RWPE1 (cell line): ENCODE measurements at regions not wholly inside any gene's neighbourhood (a gene's known extent, or its start where the extent isn't known, plus 50 kb on each side); places are given as distances from the start of the nearest gene placed in this dataset.
"Not testable (repeated sequence)": the region's sequence is repeated elsewhere in the genome, so short reads cannot be mapped to it uniquely, and the experiment has no call there.

Experiments
- CTCF ChIA-PET: fragments of 350-600 bp; sonication (Branson Sonifier 250); formaldehyde crosslinking; extraction: SDS; loops from one replicate; lab custom pipeline; 2021; lab: Yijun Ruan, JAX
- POLR2A ChIA-PET: fragments of 400-600 bp; formaldehyde crosslinking; extraction: SDS; loops from one replicate; lab custom pipeline; 2020; ENCODE audit warnings: antibody characterized with exemption; ENCODE audit not compliant: low non-redundant PET; lab: Yijun Ruan, JAX
- DNase-seq: peaks from one replicate; pipeline ENCODE4 v3.0.0; 2012; ENCODE audit warnings: low spot score
- H3K27ac ChIP-seq: fragments of 450-650 bp; 2 replicates; pipeline ENCODE4 v1.5.1; 2017
- TF ChIP-seq, protein P1 (sequence below): fragments of 450-650 bp; conservative IDR thresholded peaks from 2 replicates; pipeline ENCODE4 v1.5.1; 2017; ENCODE audit warnings: low read depth, mild to moderate bottlenecking

GRCh38 chr12:13900718-13901117 lies 80.7 kb downstream of the GRIN2B start:
- POLR2A ChIA-PET = no interaction called here
- CTCF ChIA-PET = no interaction called here
- no peak for DNase-seq
- no peak overlapping the region for H3K27ac ChIP-seq
- TF ChIP-seq, protein P1, sequence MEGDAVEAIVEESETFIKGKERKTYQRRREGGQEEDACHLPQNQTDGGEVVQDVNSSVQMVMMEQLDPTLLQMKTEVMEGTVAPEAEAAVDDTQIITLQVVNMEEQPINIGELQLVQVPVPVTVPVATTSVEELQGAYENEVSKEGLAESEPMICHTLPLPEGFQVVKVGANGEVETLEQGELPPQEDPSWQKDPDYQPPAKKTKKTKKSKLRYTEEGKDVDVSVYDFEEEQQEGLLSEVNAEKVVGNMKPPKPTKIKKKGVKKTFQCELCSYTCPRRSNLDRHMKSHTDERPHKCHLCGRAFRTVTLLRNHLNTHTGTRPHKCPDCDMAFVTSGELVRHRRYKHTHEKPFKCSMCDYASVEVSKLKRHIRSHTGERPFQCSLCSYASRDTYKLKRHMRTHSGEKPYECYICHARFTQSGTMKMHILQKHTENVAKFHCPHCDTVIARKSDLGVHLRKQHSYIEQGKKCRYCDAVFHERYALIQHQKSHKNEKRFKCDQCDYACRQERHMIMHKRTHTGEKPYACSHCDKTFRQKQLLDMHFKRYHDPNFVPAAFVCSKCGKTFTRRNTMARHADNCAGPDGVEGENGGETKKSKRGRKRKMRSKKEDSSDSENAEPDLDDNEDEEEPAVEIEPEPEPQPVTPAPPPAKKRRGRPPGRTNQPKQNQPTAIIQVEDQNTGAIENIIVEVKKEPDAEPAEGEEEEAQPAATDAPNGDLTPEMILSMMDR = no peak

DNA sequence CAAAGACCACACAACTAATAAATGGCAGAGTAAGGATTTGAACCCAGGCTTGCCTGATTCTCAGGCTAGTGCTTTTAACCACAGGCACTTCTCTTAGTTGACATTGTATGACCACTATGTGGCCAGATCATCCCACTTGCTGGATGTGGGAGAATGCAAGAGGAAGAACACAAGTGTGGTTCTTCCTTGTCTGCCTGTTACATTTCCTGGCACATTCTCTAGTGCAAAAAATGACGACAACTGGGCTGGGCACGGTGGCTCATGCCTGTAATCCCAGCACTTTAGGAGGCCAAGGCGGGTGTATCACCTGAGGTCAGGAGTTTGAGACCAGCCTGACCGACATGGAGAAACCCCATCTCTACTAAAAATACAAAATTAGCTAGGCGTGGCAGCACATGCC lies 83.0 kb downstream of the GRIN2B start:
- CTCF ChIA-PET, DNase-seq, H3K27ac ChIP-seq, POLR2A ChIA-PET: not testable (repeated sequence)

DNA sequence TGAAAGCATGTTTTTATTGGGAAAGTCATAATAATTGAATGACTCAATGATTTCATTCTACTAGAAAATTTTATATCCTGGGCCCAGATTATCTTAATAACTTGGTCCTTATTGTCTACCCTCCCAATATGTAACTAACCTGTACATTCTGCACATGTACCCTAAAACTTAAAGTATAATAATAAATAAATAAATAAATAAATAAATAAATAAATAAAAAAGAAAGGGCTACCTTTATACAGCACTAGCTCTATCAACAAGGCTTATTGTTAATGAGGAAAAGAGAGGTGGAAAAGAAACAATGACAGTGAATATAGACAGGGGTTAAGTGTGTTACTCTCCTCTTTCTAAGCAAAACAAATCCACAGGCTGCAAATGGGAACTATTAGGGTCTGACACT lies 83.6 kb downstream of the GRIN2B start:
- ChIA-PET CTCF (no interaction called here), POLR2A (no interaction called here)

DNA sequence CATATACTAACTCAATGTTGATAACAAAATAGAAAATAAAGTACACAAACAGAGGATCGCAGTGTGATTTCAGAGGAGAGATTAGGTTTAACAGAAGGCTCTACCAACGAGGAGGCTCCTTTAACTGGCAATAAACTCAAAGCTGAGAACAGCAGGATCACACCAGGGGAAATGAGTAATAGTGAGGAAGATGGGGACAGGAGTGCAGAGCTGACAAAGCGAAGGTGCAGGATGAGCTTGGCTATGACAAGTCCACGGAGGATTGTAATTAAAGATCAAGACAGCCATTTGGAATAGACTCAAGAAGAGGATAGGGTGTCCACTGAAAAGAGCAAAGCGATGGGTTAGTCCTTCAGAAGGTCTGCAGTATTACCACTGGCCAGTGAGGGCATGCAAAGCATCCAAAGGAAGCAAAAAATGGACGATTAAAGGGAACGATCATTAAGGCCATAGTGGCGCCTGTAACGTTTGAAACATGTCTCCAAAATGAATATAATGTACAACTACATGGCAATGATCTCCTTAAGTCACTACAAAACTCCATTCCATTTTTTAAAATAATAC lies 85.3 kb downstream of the GRIN2B start:
- no peak for DNase-seq
- POLR2A ChIA-PET = no interaction called here
- TF ChIP-seq, protein P1 = no peak
- no peak overlapping the region for H3K27ac ChIP-seq
- CTCF ChIA-PET = interaction anchor here (0.6 kb wide), 1 partner anchor 57 kb away, joined by 4 read pairs; no protein-coding TSS in a partner anchor

More for the DNA sequence above, 83.6 kb downstream of the GRIN2B start:
- TF ChIP-seq, protein P1 = no peak
- no peak for DNase-seq
- H3K27ac ChIP-seq = no peak overlapping the region

DNA sequence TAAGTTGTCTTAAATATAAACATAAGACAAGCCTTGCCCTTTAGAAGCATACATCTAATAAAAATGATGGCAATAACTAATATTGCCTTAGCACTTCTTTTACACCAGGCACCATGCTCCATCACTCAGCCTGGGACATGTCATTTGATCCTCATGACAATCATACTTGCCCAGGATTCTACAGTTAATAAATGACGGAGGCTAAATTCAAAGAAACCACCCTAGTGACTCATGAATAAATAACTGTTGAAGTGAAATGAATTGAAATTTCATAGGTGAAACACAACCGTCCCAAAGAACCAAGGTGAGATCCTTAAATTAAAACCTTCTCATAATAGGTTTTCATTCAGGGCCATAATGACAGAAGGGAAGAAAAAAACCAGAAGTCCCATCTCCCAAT lies 89.5 kb downstream of the GRIN2B start:
- ChIA-PET POLR2A (no interaction called here), CTCF (no interaction called here)
- DNase-seq = no peak
- no peak overlapping the region for H3K27ac ChIP-seq
- TF ChIP-seq, protein P1 = no peak

- ChIA-PET POLR2A (no interaction called here), CTCF (no interaction called here)
- TF ChIP-seq, protein P1 = no peak
- no peak overlapping the region for H3K27ac ChIP-seq
- no peak for DNase-seq
Measured at GRCh38 chr12:13890943-13891342, 90.5 kb downstream of the GRIN2B start.

GRCh38 chr12:13887779-13888388 lies 93.5 kb downstream of the GRIN2B start:
- CTCF ChIA-PET = interaction anchor here (1.2 kb wide), 1 partner anchor 15 kb away, joined by 4 read pairs; no protein-coding TSS in a partner anchor
- POLR2A ChIA-PET = no interaction called here
- no peak for DNase-seq
- TF ChIP-seq, protein P1 = no peak
- H3K27ac ChIP-seq = no peak overlapping the region
